ENCODE measurements at regions not wholly inside any gene's neighbourhood (a gene's known extent, or its start where the extent isn't known, plus 50 kb on each side); places are given as distances from the start of the nearest gene placed in this dataset.

- no peak for DNase-seq
- Histone ChIP-seq H4K91ac (ENCODE audit: insufficient read depth, low read depth, low read length) (no peak overlapping the region), H3K4me3 (ENCODE audit: insufficient read depth, low read depth, low read length) (no peak overlapping the region), H3K4ac (ENCODE audit: low read depth, low read length) (no peak overlapping the region), H3K27ac (ENCODE audit: insufficient read depth, low read length) (no peak overlapping the region), H3K9me3 (ENCODE audit: control insufficient read depth, insufficient read depth, low read length) (peaks cover 28% of the 10 kb centered on the region), H4K20me1 (ENCODE audit: insufficient read depth, low read length) (no peaks in the 10 kb centered on the region), H3K27me3 (ENCODE audit: control insufficient read depth, insufficient read depth, low read length) (peaks cover 4% of the 10 kb centered on the region), H3K36me3 (ENCODE audit: control insufficient read depth, insufficient read depth, low read length) (no peaks in the 10 kb centered on the region), H2BK20ac (ENCODE audit: low read depth, low read length) (no peak overlapping the region), H3K18ac (ENCODE audit: low read depth, low read length) (no peak overlapping the region), H3K23ac (ENCODE audit: low read depth, low read length) (no peak overlapping the region), H2AK5ac (ENCODE audit: low read depth, low read length) (no peak overlapping the region), H2BK120ac (ENCODE audit: low read depth, low read length) (no peak overlapping the region), H3K56ac (ENCODE audit: extremely low read depth, insufficient read depth, low read length) (no peak overlapping the region), H4K5ac (ENCODE audit: low read depth, low read length) (no peak overlapping the region), H3K4me1 (ENCODE audit: control insufficient read depth, insufficient read depth, low read length) (peaks cover 3% of the 10 kb centered on the region; the same call in 1 of the 2 replicates), H3K9me1 (ENCODE audit: insufficient read depth, low read length) (no peaks in the 10 kb centered on the region), H3K14ac (replicated peaks; ENCODE audit: low read depth, low read length) (no peak overlapping the region), H3K79me1 (ENCODE audit: low read depth in 1 of 2, low read length in 2 of 2) (no peaks in the 10 kb centered on the region), H2AK9ac (replicated peaks; ENCODE audit: low read depth, low read length, poor library complexity) (no peak overlapping the region), H2AFZ (replicated peaks; ENCODE audit: low read length, poor library complexity) (no peak overlapping the region), H3K9ac (ENCODE audit: low read depth, low read length) (no peak overlapping the region), H4K8ac (ENCODE audit: low read depth in 2 of 2, low read length in 2 of 2) (no peak overlapping the region), H2BK5ac (ENCODE audit: low read depth, low read length, poor library complexity, severe bottlenecking) (no peak overlapping the region), H3K4me2 (ENCODE audit: low read depth, low read length) (no peak overlapping the region), H2BK15ac (ENCODE audit: low read depth, low read length) (no peak overlapping the region)
- POLR2A ChIA-PET (ENCODE audit: unreplicated experiment) = no interaction called here
- no peak for ATAC-seq (ENCODE audit: low read depth)
- CTCF ChIA-PET = no interaction called here
- in situ Hi-C loops (cut with MboI; ENCODE audit: low sequenced_read_pairs) (no loop called here), intact Hi-C loops (cut with micrococcal nuclease) (no loop called here), dilution Hi-C loops (cut with HindIII; ENCODE audit: low sequenced_read_pairs, unreplicated experiment) (no loop called here)
- WGBS, 2 experiments (ENCODE audit: extremely low coverage in 2 of 2, insufficient read length in 1 of 2) = no CpG with 5 or more reads among the region's 7 CpGs
- TF ChIP-seq MXI1 (IDR thresholded peaks at IDR 0.05; ENCODE audit: borderline replicate concordance, low read depth, low read length) = no peak
- TF ChIP-seq CHD1 (IDR thresholded peaks at IDR 0.05; ENCODE audit: low read depth, low read length) = no peak
- TF ChIP-seq FOS (IDR thresholded peaks at IDR 0.05; ENCODE audit: low read depth, low read length) = no peak
- no peak for TF ChIP-seq POLR2A (IDR thresholded peaks at IDR 0.05; ENCODE audit: low read depth, low read length)
- TF ChIP-seq NFE2L2 (IDR thresholded peaks at IDR 0.05; ENCODE audit: low read depth, low read length) = no peak
- TF ChIP-seq CTCF (conservative IDR thresholded peaks at IDR 0.05; ENCODE audit: low read depth, low read length) = no peak
- TF ChIP-seq USF2 (IDR thresholded peaks at IDR 0.05; ENCODE audit: low read depth, low read length) = no peak
- no peak for TF ChIP-seq MAZ (IDR thresholded peaks at IDR 0.05; ENCODE audit: borderline replicate concordance, low read depth, low read length)
- TF ChIP-seq MAFK (IDR thresholded peaks at IDR 0.05; ENCODE audit: low read depth, low read length) = no peak
- TF ChIP-seq ELK1 (IDR thresholded peaks at IDR 0.05; ENCODE audit: borderline replicate concordance, low read depth, low read length) = no peak
- no peak for TF ChIP-seq BHLHE40 (IDR thresholded peaks at IDR 0.05; ENCODE audit: low read depth, low read length)
- no peak for TF ChIP-seq CEBPB (IDR thresholded peaks at IDR 0.05; ENCODE audit: low read depth, low read length)
- TF ChIP-seq RCOR1 (IDR thresholded peaks at IDR 0.05; ENCODE audit: insufficient replicate concordance, low read length) = no peak
- TF ChIP-seq SMC3 (IDR thresholded peaks at IDR 0.05; ENCODE audit: low read depth, low read length) = no peak
- TF ChIP-seq RFX5 (IDR thresholded peaks at IDR 0.05; ENCODE audit: low read depth, low read length) = no peak
- no peak for TF ChIP-seq RAD21 (IDR thresholded peaks at IDR 0.05; ENCODE audit: low read length)
- no TSS peak for BruUV-seq (replicated peaks)
Measured at GRCh38 chr2:240358080-240358479, 77.4 kb upstream of the GPC1 start.

Data from IMR-90 (cell line).